MM.1S (cell line): ENCODE measurements at regions not wholly inside any gene's neighbourhood (a gene's known extent, or its start where the extent isn't known, plus 50 kb on each side); places are given as distances from the start of the nearest gene placed in this dataset.
"Not testable (repeated sequence)": the region's sequence is repeated elsewhere in the genome, so short reads cannot be mapped to it uniquely, and the experiment has no call there.

Source experiments
- DNase-seq: peaks from one replicate; pipeline ENCODE4 v3.0.0-alpha.2; 2015
- H2AFZ ChIP-seq: fragments of 300-600 bp; sonication (generic); 2 replicates; pipeline ENCODE4 v1.6.0; 2016; ENCODE audit warnings: antibody characterized with exemption, low read length
- H3F3A ChIP-seq: fragments of 300-600 bp; sonication (generic); 2 replicates; pipeline ENCODE4 v1.6.1; 2016; ENCODE audit warnings: mild to moderate bottlenecking, antibody characterized with exemption, low read length, moderate library complexity, mixed read lengths; ENCODE audit not compliant: insufficient read depth
- H3K27ac ChIP-seq: fragments of 300-600 bp; sonication (generic); 2 replicates; pipeline ENCODE4 v1.5.1; 2016; ENCODE audit warnings: mild to moderate bottlenecking, low read length
- H3K27me3 ChIP-seq: fragments of 300-600 bp; sonication (generic); replicated peaks from 2 replicates; pipeline ENCODE4 v1.6.0; 2016; ENCODE audit warnings: low read length; ENCODE audit not compliant: insufficient read depth
- H3K36me3 ChIP-seq: fragments of 300-600 bp; sonication (generic); replicated peaks from 2 replicates; pipeline ENCODE4 v1.6.1; 2016; ENCODE audit warnings: mild to moderate bottlenecking, low read length, mixed read lengths; ENCODE audit not compliant: insufficient read depth
- H3K4me1 ChIP-seq: fragments of 300-600 bp; sonication (generic); 2 replicates; pipeline ENCODE4 v1.6.1; 2016; ENCODE audit warnings: low read length, mixed read lengths
- H3K4me2 ChIP-seq: fragments of 300-600 bp; sonication (generic); 2 replicates; pipeline ENCODE4 v1.6.0; 2016; ENCODE audit warnings: low read depth, low read length
- H3K4me3 ChIP-seq: fragments of 300-600 bp; sonication (generic); 2 replicates; pipeline ENCODE4 v1.5.1; 2016; ENCODE audit warnings: low read length, mixed read lengths
- H3K79me2 ChIP-seq: fragments of 300-600 bp; sonication (generic); 2 replicates; pipeline ENCODE4 v1.6.1; 2016; ENCODE audit warnings: mixed run types, low read length, mixed read lengths
- H3K9ac ChIP-seq: fragments of 300-600 bp; sonication (generic); 2 replicates; pipeline ENCODE4 v1.6.1; 2016; ENCODE audit warnings: low read length, mixed read lengths
- H3K9me2 ChIP-seq: fragments of 300-600 bp; sonication (generic); replicated peaks from 2 replicates; pipeline ENCODE4 v1.6.1; 2016; ENCODE audit warnings: mild to moderate bottlenecking, low read length, mixed read lengths; ENCODE audit not compliant: insufficient read depth
- H3K9me3 ChIP-seq: fragments of 300-600 bp; sonication (generic); replicated peaks from 2 replicates; pipeline ENCODE4 v1.6.1; 2016; ENCODE audit warnings: mild to moderate bottlenecking, low read length, mixed read lengths; ENCODE audit not compliant: insufficient read depth
- H4K20me1 ChIP-seq: fragments of 300-600 bp; sonication (generic); 2 replicates; pipeline ENCODE4 v1.6.1; 2016; ENCODE audit warnings: mild to moderate bottlenecking, low read length, moderate library complexity, mixed read lengths; ENCODE audit not compliant: insufficient read depth
- CTCF ChIP-seq: fragments of 300-600 bp; sonication (generic); IDR thresholded peaks from 2 replicates; pipeline ENCODE4 v1.5.1; 2016; ENCODE audit warnings: antibody characterized with exemption, low read length, mixed read lengths
- EZH2 ChIP-seq: fragments of 300-600 bp; sonication (generic); optimal IDR thresholded peaks from 2 replicates; pipeline ENCODE3; 2017; ENCODE audit warnings: low read depth, mild to moderate bottlenecking, antibody characterized with exemption, low read length, mixed read lengths
- EZH2phosphoT487 ChIP-seq: fragments of 300-600 bp; sonication (generic); IDR thresholded peaks from 2 replicates; pipeline ENCODE4 v1.6.1; 2018; ENCODE audit warnings: antibody characterized with exemption, low read length

- no peak overlapping the region for H3K27ac ChIP-seq
- TF ChIP-seq EZH2 (no peak), CTCF (no peak), EZH2phosphoT487 (no peak)
- no peaks in the 10 kb centered on the region for H3F3A ChIP-seq
- no peak for DNase-seq
- no peaks in the 10 kb centered on the region for H3K27me3 ChIP-seq
- H3K4me1 ChIP-seq: no peaks in the 10 kb centered on the region
- H3K9ac ChIP-seq: no peak overlapping the region
- H3K9me3 ChIP-seq: no peaks in the 10 kb centered on the region
- no peaks in the 10 kb centered on the region for H3K9me2 ChIP-seq
- no peaks in the 10 kb centered on the region for H3K36me3 ChIP-seq
- H3K4me2 ChIP-seq: no peak overlapping the region
- no peaks in the 10 kb centered on the region for H4K20me1 ChIP-seq
- no peaks in the 10 kb centered on the region for H3K79me2 ChIP-seq
- H2AFZ ChIP-seq: no peak overlapping the region
- H3K4me3 ChIP-seq: no peak overlapping the region
Observed at GRCh38 chrX:35289952-35290351, 347.4 kb downstream of the FAM47B start.

DNA sequence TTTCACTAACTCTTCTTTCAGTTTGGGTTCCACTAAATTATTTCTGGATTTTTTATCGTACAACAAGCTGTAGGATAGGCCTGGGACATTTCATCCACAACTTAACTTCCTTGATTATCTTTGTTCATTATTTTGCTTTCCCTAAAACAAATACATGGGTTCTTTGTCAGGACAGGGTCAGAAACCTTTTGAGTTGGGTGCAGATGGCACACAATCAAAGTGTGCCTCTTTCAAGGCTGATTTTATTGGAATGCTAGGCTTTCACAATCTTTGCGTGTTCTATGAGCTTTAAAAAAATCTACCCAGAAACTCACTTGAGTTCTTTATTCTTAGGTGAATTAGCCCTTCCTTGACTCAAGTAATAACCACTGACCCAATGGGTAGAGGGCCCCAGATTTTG lies 348.4 kb downstream of the FAM47B start:
- no peaks in the 10 kb centered on the region for H3K27me3 ChIP-seq
- H3K4me2 ChIP-seq: no peak overlapping the region
- H3K36me3 ChIP-seq: no peaks in the 10 kb centered on the region
- H3K79me2 ChIP-seq: no peaks in the 10 kb centered on the region
- no peak overlapping the region for H3K27ac ChIP-seq
- H3K9me3 ChIP-seq: no peaks in the 10 kb centered on the region
- H3K4me3 ChIP-seq: no peak overlapping the region
- DNase-seq: no peak
- no peaks in the 10 kb centered on the region for H3F3A ChIP-seq
- no peak overlapping the region for H3K9ac ChIP-seq
- no peaks in the 10 kb centered on the region for H3K4me1 ChIP-seq
- H3K9me2 ChIP-seq: no peaks in the 10 kb centered on the region
- TF ChIP-seq EZH2phosphoT487 (no peak), EZH2 (no peak), CTCF (no peak)
- no peaks in the 10 kb centered on the region for H4K20me1 ChIP-seq
- H2AFZ ChIP-seq: no peak overlapping the region

- H3K4me2 ChIP-seq: no peak overlapping the region
- H3K27ac ChIP-seq: no peak overlapping the region
- no peaks in the 10 kb centered on the region for H4K20me1 ChIP-seq
- H3K4me1 ChIP-seq: no peaks in the 10 kb centered on the region
- no peak for TF ChIP-seq EZH2
- TF ChIP-seq CTCF: no peak
- no peak for TF ChIP-seq EZH2phosphoT487
- H3K9me2 ChIP-seq: no peaks in the 10 kb centered on the region
- no peak overlapping the region for H2AFZ ChIP-seq
- H3K27me3 ChIP-seq: no peaks in the 10 kb centered on the region
- no peaks in the 10 kb centered on the region for H3K9me3 ChIP-seq
- H3K79me2 ChIP-seq: no peaks in the 10 kb centered on the region
- H3K9ac ChIP-seq: no peak overlapping the region
- H3F3A ChIP-seq: no peaks in the 10 kb centered on the region
- no peaks in the 10 kb centered on the region for H3K36me3 ChIP-seq
- no peak overlapping the region for H3K4me3 ChIP-seq
- no peak for DNase-seq
Observed at GRCh38 chrX:35292522-35292921, 349.9 kb downstream of the FAM47B start.

GRCh38 chrX:35305037-35305436 lies 362.4 kb downstream of the FAM47B start:
- not testable (repeated sequence) for H3K4me3 ChIP-seq, H3K9me2 ChIP-seq, H3K27ac ChIP-seq, H3K79me2 ChIP-seq, H3F3A ChIP-seq, H4K20me1 ChIP-seq, H3K9ac ChIP-seq, H3K27me3 ChIP-seq, H2AFZ ChIP-seq, H3K4me2 ChIP-seq, H3K36me3 ChIP-seq, H3K4me1 ChIP-seq, DNase-seq, H3K9me3 ChIP-seq
